ENCODE measurements at regions not wholly inside any gene's neighbourhood (a gene's known extent, or its start where the extent isn't known, plus 50 kb on each side); places are given as distances from the start of the nearest gene placed in this dataset.

- TF ChIP-seq, protein P1, sequence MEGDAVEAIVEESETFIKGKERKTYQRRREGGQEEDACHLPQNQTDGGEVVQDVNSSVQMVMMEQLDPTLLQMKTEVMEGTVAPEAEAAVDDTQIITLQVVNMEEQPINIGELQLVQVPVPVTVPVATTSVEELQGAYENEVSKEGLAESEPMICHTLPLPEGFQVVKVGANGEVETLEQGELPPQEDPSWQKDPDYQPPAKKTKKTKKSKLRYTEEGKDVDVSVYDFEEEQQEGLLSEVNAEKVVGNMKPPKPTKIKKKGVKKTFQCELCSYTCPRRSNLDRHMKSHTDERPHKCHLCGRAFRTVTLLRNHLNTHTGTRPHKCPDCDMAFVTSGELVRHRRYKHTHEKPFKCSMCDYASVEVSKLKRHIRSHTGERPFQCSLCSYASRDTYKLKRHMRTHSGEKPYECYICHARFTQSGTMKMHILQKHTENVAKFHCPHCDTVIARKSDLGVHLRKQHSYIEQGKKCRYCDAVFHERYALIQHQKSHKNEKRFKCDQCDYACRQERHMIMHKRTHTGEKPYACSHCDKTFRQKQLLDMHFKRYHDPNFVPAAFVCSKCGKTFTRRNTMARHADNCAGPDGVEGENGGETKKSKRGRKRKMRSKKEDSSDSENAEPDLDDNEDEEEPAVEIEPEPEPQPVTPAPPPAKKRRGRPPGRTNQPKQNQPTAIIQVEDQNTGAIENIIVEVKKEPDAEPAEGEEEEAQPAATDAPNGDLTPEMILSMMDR (IDR thresholded peaks at IDR 0.05), result no peak
- no peak for TF ChIP-seq POLR2A (IDR thresholded peaks at IDR 0.05)
Observed at GRCh38 chr14:27270716-27271115, 672.9 kb upstream of the NOVA1 start.
